H1 (cell line): ENCODE measurements at regions not wholly inside any gene's neighbourhood (a gene's known extent, or its start where the extent isn't known, plus 50 kb on each side); places are given as distances from the start of the nearest gene placed in this dataset.

Experiments used
- ASH2L ChIP-seq: fragments of 200-600, 300-600 bp; sonication (generic); IDR thresholded peaks from one replicate; pipeline ENCODE4 v1.7.1; 2017; ENCODE audit warnings: low read length
- BACH1 ChIP-seq: IDR thresholded peaks from 2 replicates; pipeline ENCODE4 v1.6.1; 2012; ENCODE audit warnings: low read length, improper control_type of control experiment
- BCL11A ChIP-seq, 2 experiments: IDR thresholded peaks; one replicate each; pipeline ENCODE4 v1.6.1; 2011; ENCODE audit warnings: low read depth in 2 of 2, low read length in 2 of 2, mild to moderate bottlenecking in 2 of 2
- CBX5 ChIP-seq: fragments of 300-800, 300-1000 bp; sonication (generic); IDR thresholded peaks from 2 replicates; pipeline ENCODE4 v1.7.1; 2016; ENCODE audit warnings: antibody characterized with exemption, low read length, low read depth
- CEBPB ChIP-seq: IDR thresholded peaks from 2 replicates; pipeline ENCODE4 v1.6.1; 2012; ENCODE audit warnings: low read depth, low read length
- CHD1 ChIP-seq: IDR thresholded peaks from 2 replicates; pipeline ENCODE4 v1.6.1; 2012; ENCODE audit warnings: low read depth, low read length, improper control_type of control experiment
- CHD2 ChIP-seq: IDR thresholded peaks from 2 replicates; pipeline ENCODE4 v1.6.1; 2012; ENCODE audit warnings: low read length, improper control_type of control experiment
- FOSL1 ChIP-seq: IDR thresholded peaks from 2 replicates; pipeline ENCODE4 v1.6.1; 2011; ENCODE audit warnings: mild to moderate bottlenecking, low read depth, low read length, moderate library complexity; ENCODE audit not compliant: insufficient read depth
- GABPA ChIP-seq: IDR thresholded peaks from 2 replicates; pipeline ENCODE4 v1.6.1; 2011; ENCODE audit warnings: mild to moderate bottlenecking, low read length, moderate library complexity, borderline replicate concordance; ENCODE audit not compliant: insufficient read depth
- GTF2F1 ChIP-seq: IDR thresholded peaks from 2 replicates; pipeline ENCODE4 v1.6.1; 2012; ENCODE audit warnings: low read depth, low read length, improper control_type of control experiment, borderline replicate concordance
- KDM5A ChIP-seq: fragments of 200-600 bp; IDR thresholded peaks from 2 replicates; pipeline ENCODE4 v1.7.1; 2012; ENCODE audit warnings: mild to moderate bottlenecking, low read length, inconsistent platforms, mixed read lengths
- RBBP5 ChIP-seq: IDR thresholded peaks from 2 replicates; pipeline ENCODE4 v1.7.1; 2012; ENCODE audit warnings: low read depth, mild to moderate bottlenecking, inconsistent platforms, low read length, moderate library complexity, borderline replicate concordance
- RNF2 ChIP-seq: fragments of 200-900, 300-1000 bp; sonication (generic); IDR thresholded peaks from 2 replicates; pipeline ENCODE4 v1.7.1; 2016; ENCODE audit warnings: borderline replicate concordance, low read depth, mild to moderate bottlenecking, antibody characterized with exemption, low read length; ENCODE audit not compliant: poor library complexity, severe bottlenecking; ENCODE audit errors: missing control alignments
- RXRA ChIP-seq: IDR thresholded peaks from 2 replicates; pipeline ENCODE4 v1.6.1; 2011; ENCODE audit warnings: low read depth, mild to moderate bottlenecking, low read length, moderate library complexity; ENCODE audit not compliant: insufficient read depth
- SIX5 ChIP-seq: IDR thresholded peaks from 2 replicates; pipeline ENCODE4 v1.6.1; 2011; ENCODE audit warnings: mild to moderate bottlenecking, low read depth, low read length
- SP4 ChIP-seq: IDR thresholded peaks from 2 replicates; pipeline ENCODE4 v1.6.1; 2012; ENCODE audit warnings: low read length, inconsistent platforms
- TAF1 ChIP-seq: IDR thresholded peaks from 2 replicates; pipeline ENCODE4 v1.6.1; 2011; ENCODE audit warnings: mild to moderate bottlenecking, low read depth, low read length
- TEAD4 ChIP-seq: IDR thresholded peaks from 2 replicates; pipeline ENCODE4 v1.6.1; 2012; ENCODE audit warnings: low read depth, low read length, inconsistent platforms, mixed read lengths
- YY1 ChIP-seq: IDR thresholded peaks from 2 replicates; pipeline ENCODE4 v1.6.1; 2011; ENCODE audit warnings: low read depth, mild to moderate bottlenecking, low read length
- ZNF274 ChIP-seq: IDR thresholded peaks from 2 replicates; pipeline ENCODE4 v1.7.0; 2012; ENCODE audit warnings: low read length, borderline replicate concordance; ENCODE audit errors: extremely low read depth
- TF ChIP-seq, protein P1 (sequence below): IDR thresholded peaks from 2 replicates; pipeline ENCODE4 v1.6.1; 2011; ENCODE audit warnings: low read depth, mild to moderate bottlenecking, low read length; ENCODE audit not compliant: insufficient read depth
- TF ChIP-seq, protein P2 (sequence below): IDR thresholded peaks from 2 replicates; pipeline ENCODE4 v1.6.1; 2012; ENCODE audit warnings: inconsistent platforms
- TF ChIP-seq, protein P3 (sequence below): IDR thresholded peaks from 2 replicates; pipeline ENCODE4 v1.6.1; 2011; ENCODE audit warnings: low read length, improper control_type of control experiment

DNA sequence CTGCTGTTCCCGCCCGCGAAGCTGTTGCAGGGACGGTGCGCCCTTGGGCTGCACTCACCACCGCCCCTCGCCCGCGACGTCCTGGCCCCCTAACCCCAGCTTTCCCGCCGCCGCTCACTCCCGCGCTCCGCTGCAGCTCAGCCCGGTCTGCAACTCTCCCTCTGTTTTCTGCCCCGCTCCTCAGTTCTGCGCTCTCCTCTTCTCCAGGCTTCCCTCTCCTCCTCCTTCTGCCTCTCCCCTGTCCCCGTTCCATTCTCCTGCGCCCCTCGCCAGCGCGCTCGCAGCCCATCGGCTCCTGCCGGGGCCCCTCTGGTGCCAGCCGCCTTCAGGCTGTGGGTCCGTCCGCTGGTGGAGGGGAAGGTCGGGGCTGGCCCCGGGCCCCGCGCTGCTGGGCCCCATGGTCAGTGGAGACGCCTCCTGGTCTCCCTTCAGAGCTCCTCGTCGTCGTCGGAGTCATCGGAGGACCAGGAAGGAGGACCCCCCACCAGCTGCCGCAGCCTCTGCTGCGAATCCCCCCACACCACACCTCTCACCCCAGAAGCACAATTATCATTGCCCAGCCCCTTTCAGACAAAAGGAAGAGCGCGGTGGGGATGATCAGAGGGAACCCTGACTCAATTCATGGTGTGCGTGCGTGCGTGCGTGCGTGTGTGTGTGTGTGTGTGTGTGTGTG is 223.2 kb upstream of the FOXF1 start (continued):
- TF ChIP-seq, protein P1, sequence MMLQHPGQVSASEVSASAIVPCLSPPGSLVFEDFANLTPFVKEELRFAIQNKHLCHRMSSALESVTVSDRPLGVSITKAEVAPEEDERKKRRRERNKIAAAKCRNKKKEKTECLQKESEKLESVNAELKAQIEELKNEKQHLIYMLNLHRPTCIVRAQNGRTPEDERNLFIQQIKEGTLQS = no peak
- TF ChIP-seq RBBP5 = peak; percentile 87; the same call in 1 of the 2 replicates
- TF ChIP-seq FOSL1 = no peak
- TF ChIP-seq, protein P2, sequence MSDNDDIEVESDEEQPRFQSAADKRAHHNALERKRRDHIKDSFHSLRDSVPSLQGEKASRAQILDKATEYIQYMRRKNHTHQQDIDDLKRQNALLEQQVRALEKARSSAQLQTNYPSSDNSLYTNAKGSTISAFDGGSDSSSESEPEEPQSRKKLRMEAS = peak; percentile 55
- 0 out of 2 replicates have a peak, but pooled peaks have one; percentile 10 for TF ChIP-seq TAF1
- no peak for TF ChIP-seq BCL11A (IDR thresholded peaks at IDR 0.05; ENCODE audit: low read depth in 2 of 2, low read length in 2 of 2)
- TF ChIP-seq KDM5A = no peak
- peak; percentile 89 for TF ChIP-seq ASH2L
- TF ChIP-seq, protein P3, sequence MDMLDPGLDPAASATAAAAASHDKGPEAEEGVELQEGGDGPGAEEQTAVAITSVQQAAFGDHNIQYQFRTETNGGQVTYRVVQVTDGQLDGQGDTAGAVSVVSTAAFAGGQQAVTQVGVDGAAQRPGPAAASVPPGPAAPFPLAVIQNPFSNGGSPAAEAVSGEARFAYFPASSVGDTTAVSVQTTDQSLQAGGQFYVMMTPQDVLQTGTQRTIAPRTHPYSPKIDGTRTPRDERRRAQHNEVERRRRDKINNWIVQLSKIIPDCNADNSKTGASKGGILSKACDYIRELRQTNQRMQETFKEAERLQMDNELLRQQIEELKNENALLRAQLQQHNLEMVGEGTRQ = no peak
- no peak for TF ChIP-seq TEAD4
- no peak for TF ChIP-seq ZNF274
- no peak for TF ChIP-seq GABPA
- peak; percentile 18; the same call in 1 of the 2 replicates for TF ChIP-seq YY1
- no peak for TF ChIP-seq CEBPB
- TF ChIP-seq CHD1 = no peak
- no peak for TF ChIP-seq CBX5
- TF ChIP-seq GTF2F1 = no peak
- TF ChIP-seq BACH1 = no peak
- no peak for TF ChIP-seq CHD2
- TF ChIP-seq RNF2 = peak; percentile 67
- no peak for TF ChIP-seq SIX5
- TF ChIP-seq RXRA = no peak
- no peak for TF ChIP-seq SP4
